ENCODE measurements at regions not wholly inside any gene's neighbourhood (a gene's known extent, or its start where the extent isn't known, plus 50 kb on each side); places are given as distances from the start of the nearest gene placed in this dataset.

DNA sequence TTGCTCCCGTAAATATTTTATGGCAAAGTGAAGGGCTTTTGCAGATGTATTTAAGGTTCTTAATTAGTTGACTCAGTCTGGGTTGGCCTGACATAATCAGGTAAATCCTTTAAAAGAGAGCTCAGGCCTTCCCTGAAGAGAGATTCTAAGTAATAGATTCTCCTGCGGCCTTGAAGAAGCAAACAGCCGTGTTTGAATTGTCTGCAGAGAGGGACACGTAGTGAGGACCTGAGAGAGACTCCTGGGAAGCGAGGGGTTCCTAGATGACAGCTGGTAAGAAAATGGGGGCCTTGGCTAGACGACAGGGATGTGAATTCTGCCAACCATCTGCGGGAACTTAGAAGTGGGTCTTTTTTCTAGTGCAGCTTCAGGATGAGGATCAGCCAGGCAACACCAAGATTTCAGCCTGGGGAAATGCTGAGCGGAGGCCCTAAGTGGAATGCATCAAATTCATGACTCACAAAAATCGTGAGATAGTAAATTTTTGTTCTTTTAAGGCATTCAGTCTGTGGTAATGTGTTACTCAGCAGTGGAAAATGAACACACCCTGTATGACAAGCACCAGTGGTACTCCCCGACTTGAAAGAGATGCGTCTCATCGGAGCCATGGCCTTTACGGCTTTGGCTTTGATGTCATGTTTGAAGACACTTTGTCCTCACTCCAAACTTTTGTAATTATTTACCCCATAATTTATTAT lies 62.1 kb upstream of the SMIM21 start:
- DNase-seq (ENCODE audit: low spot score): no peak

DNA sequence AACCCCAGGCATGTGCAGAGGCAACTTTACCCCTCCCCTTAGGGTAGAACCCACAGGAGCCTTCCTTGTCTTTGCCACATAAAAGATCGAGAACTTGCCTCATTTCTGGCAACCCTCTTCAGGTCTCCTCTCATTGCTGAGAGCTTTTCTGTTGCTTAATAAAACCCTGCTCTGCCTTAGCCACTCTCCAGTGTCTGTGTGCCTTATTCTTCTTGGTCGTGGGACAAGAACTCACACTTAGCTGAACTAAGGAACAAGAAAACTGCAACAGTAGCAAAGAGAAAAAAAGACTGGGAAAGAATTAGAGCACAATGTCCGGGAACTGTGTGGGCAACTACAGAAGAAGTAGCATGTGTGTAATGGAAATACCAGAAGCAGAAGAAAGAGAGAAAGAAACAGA lies 56.2 kb upstream of the SMIM21 start:
- no peak for DNase-seq (ENCODE audit: low spot score)

DNA sequence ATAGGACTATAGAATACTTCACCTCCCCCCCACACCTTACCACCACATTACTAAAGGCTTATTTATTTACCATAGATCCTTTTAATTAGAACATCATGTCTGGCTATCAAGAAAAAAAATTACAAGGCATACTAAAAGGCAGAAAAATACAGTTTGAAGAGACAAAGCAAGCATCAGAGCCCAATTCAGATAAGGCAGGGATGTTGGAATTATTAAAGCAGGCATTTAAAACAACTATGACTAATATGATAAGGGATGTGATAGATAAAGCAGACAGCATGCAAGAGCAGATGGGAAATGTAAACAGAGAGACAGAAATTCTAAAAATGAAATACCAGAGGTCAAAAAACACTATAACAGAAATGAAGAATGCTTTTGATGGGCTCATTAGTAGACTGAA lies 55.4 kb upstream of the SMIM21 start:
- DNase-seq (ENCODE audit: low spot score): no peak

DNA sequence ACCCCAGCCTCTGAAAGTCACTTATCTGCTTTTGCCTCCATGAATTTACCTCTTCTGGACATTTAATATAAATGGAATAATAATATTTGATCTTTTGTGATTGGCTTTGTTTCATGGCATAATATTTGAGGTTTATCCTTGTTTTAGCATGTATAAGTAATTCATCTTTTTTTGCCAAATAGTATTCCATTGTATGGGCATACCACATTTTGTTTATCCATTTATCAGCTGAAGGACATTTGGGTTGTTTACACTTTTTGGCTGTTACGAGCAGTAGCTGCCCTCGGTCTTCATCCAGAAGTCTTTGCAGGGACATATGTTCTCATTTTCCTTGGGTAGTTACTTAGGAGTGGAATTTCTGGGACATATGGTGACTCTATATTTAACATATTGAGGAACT lies 53.0 kb upstream of the SMIM21 start:
- no peak for DNase-seq (ENCODE audit: low spot score)

DNA sequence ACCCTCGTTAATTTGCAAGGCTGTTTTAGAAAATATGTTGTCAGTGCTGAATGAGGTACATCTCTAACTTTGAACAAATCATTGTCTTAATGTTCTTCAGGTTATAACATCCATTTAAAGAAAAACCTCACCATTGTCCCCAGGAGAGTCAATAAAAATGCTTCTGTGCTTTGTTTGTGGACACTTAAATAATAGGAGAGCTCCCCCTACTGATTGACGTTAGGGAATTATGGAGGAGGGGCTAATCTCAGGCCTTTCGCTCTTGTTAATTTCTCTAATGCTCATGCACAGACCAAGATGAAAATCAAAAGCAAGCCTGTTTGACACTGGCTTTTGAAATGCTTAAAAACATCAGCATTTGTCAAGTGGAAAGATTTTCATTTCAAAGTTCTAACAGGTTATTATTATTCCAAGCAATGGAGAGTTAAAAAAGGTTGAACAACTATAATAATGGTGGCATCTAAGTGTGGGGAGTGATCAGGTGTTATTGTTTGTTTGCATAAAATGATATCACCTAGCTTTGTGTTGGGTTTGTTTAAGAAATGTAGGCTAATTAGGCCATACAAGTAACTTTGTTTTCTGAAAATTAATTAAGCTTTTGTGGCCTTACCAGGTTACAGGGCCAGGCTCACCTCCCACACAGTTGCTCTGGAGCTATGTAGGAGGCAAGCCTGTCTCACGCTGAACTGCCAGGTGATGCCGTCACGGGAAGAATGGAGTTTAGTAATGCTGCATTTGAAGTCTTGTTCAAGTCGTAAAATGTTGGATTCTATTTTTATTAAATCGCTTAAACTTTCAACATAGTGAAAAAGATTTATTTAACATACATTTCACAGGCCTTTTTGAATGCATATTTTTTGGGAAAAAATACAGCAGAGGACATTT lies 51.7 kb upstream of the SMIM21 start:
- DNase-seq (ENCODE audit: low spot score): peak; percentile 50

DNA sequence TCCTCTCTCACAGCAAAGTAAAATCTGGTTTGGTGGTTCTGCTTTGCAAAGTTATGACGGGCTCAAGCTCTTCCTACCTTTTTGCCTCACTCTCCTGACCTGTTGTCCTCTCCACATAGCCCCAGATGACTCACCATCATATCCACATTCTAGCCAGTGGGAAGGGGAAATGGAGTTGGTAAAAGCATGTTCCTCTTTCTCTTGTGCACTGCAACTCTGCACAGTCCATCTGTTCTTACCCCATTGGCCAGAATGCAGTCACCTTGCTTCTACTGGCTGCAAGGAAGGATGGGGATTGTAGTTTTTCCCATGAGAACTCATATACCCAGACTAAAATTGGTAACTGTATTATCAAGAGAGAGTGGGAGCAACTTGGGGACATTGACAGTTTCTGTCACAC lies 50.4 kb upstream of the SMIM21 start:
- no peak for DNase-seq (ENCODE audit: low spot score)
